K562 (cell line): ENCODE measurements at regions not wholly inside any gene's neighbourhood (a gene's known extent, or its start where the extent isn't known, plus 50 kb on each side); places are given as distances from the start of the nearest gene placed in this dataset.

ENCODE experiments used
- CCAR2 ChIP-seq: fragments of 200-400 bp; formaldehyde crosslinking; IDR thresholded peaks from 2 replicates; pipeline ENCODE4 v1.6.1; 2017; ENCODE audit warnings: mild to moderate bottlenecking, low read depth, low read length
- CREM ChIP-seq: IDR thresholded peaks from 2 replicates; pipeline ENCODE4 v1.6.1; 2014; ENCODE audit warnings: antibody characterized with exemption, low read depth
- CTBP1 ChIP-seq: fragments of 450-650 bp; IDR thresholded peaks from 2 replicates; pipeline ENCODE4 v1.6.1; 2016; ENCODE audit warnings: borderline replicate concordance
- DMBX1 ChIP-seq: fragments of 250-450 bp; sonication (Bioruptor Pico); IDR thresholded peaks from 2 replicates; pipeline ENCODE4 v1.8.0; 2022; ENCODE audit warnings: inconsistent platforms, mild to moderate bottlenecking, moderate library complexity, borderline replicate concordance
- EGR1 ChIP-seq: fragments of 450-650 bp; conservative IDR thresholded peaks from 2 replicates; pipeline ENCODE4 v1.6.1; 2017; ENCODE audit warnings: mild to moderate bottlenecking
- EP300 ChIP-seq: IDR thresholded peaks from 2 replicates; pipeline ENCODE4 v1.6.1; 2012; ENCODE audit warnings: low read length, improper control_type of control experiment
- GABPB1 ChIP-seq: sonication (generic); formaldehyde crosslinking; IDR thresholded peaks from 2 replicates; pipeline ENCODE4 v1.8.0; 2022; ENCODE audit warnings: mild to moderate bottlenecking, missing genetic modification reagents
- GTF2E2 ChIP-seq: fragments of 200-800 bp; sonication (Bioruptor generic); IDR thresholded peaks from 2 replicates; pipeline ENCODE4 v1.6.1; 2016; ENCODE audit warnings: missing genetic modification characterization, missing compliant biosample characterization
- HDAC1 ChIP-seq, 2 experiments: fragments of 450-650 bp; IDR thresholded peaks; 2 replicates each; pipeline ENCODE4 v1.6.1; 2016 to 2017; ENCODE audit warnings: inconsistent platforms in 1 of 2, mild to moderate bottlenecking in 1 of 2, moderate library complexity in 1 of 2
- HDAC2 ChIP-seq: fragments of 450-650 bp; IDR thresholded peaks from 2 replicates; pipeline ENCODE4 v1.6.1; 2016; ENCODE audit warnings: mild to moderate bottlenecking
- MEF2D ChIP-seq: conservative IDR thresholded peaks from 2 replicates; pipeline ENCODE4 v1.6.1; 2016; ENCODE audit warnings: low read depth, missing genetic modification characterization, missing compliant biosample characterization
- MITF ChIP-seq: IDR thresholded peaks from 2 replicates; pipeline ENCODE4 v1.6.1; 2014; ENCODE audit warnings: antibody characterized with exemption
- POLR2B ChIP-seq: fragments of 450-650 bp; IDR thresholded peaks from 2 replicates; pipeline ENCODE4 v1.6.1; 2018; ENCODE audit warnings: low read depth; ENCODE audit not compliant: partially characterized antibody
- PRMT5 ChIP-seq: sonication (generic); formaldehyde crosslinking; IDR thresholded peaks from 2 replicates; pipeline ENCODE4 v1.5.0; 2020; ENCODE audit warnings: missing genetic modification reagents
- RBM25 ChIP-seq: fragments of 200-400 bp; formaldehyde crosslinking; IDR thresholded peaks from 2 replicates; pipeline ENCODE4 v1.6.1; 2018; ENCODE audit warnings: low read length, low read depth, moderate library complexity; ENCODE audit not compliant: severe bottlenecking
- SIN3B ChIP-seq: fragments of 450-650 bp; IDR thresholded peaks from 2 replicates; pipeline ENCODE4 v1.6.1; 2017; ENCODE audit warnings: low read depth, mild to moderate bottlenecking, moderate library complexity
- SLC30A9 ChIP-seq: fragments of 250-450 bp; sonication (Bioruptor Pico); IDR thresholded peaks from 2 replicates; pipeline ENCODE4 v1.8.0; 2022; ENCODE audit warnings: mild to moderate bottlenecking, moderate library complexity
- SP1 ChIP-seq: sonication (generic); formaldehyde crosslinking; IDR thresholded peaks from 2 replicates; pipeline ENCODE4 v1.8.1; 2022; ENCODE audit warnings: mild to moderate bottlenecking, missing genetic modification reagents
- SREBF1 ChIP-seq: fragments of 150-350 bp; IDR thresholded peaks from 2 replicates; pipeline ENCODE4 v1.6.1; 2014; ENCODE audit warnings: antibody characterized with exemption, low read depth, low read length, borderline replicate concordance
- XRCC4 ChIP-seq: IDR thresholded peaks from one replicate; pipeline ENCODE4 v1.6.1; 2011; ENCODE audit not compliant: insufficient read depth, insufficient read length; ENCODE audit errors: extremely low read depth
- YY1 ChIP-seq, 3 experiments: IDR thresholded peaks; 2 replicates each; pipeline ENCODE4 v1.6.1; 2011; ENCODE audit warnings: low read length in 2 of 3, mild to moderate bottlenecking in 2 of 3, moderate library complexity in 2 of 3, borderline replicate concordance in 1 of 3, control low read depth in 1 of 3, low read depth in 1 of 3; ENCODE audit not compliant: insufficient read depth in 3 of 3, insufficient replicate concordance in 2 of 3, control insufficient read depth in 1 of 3, insufficient read length in 1 of 3; ENCODE audit errors: extremely low read depth in 1 of 3
- ZBTB43 ChIP-seq: sonication (generic); formaldehyde crosslinking; IDR thresholded peaks from 2 replicates; pipeline ENCODE4 v1.8.0; 2023; ENCODE audit warnings: mild to moderate bottlenecking, missing genetic modification reagents
- ZNF133 ChIP-seq: fragments of 250-450 bp; sonication (Bioruptor Pico); IDR thresholded peaks from 2 replicates; pipeline ENCODE4 v1.4.0; 2020; ENCODE audit warnings: mild to moderate bottlenecking
- ZNF174 ChIP-seq: fragments of 250-450 bp; sonication (Bioruptor Pico); IDR thresholded peaks from 2 replicates; pipeline ENCODE4 v1.4.0; 2020; ENCODE audit warnings: mild to moderate bottlenecking
- ZNF395 ChIP-seq: fragments of 200-800 bp; sonication (Bioruptor generic); IDR thresholded peaks from 2 replicates; pipeline ENCODE4 v1.6.1; 2017; ENCODE audit warnings: missing genetic modification characterization, missing compliant biosample characterization
- ZNF444 ChIP-seq: fragments of 250-450 bp; sonication (Bioruptor Pico); IDR thresholded peaks from 2 replicates; pipeline ENCODE4 v1.4.0; 2020; ENCODE audit warnings: mild to moderate bottlenecking, moderate library complexity
- ZNF778 ChIP-seq: fragments of 450-650 bp; formaldehyde crosslinking; IDR thresholded peaks from 2 replicates; pipeline ENCODE4 v1.4.0; 2020; ENCODE audit warnings: mild to moderate bottlenecking, moderate library complexity
- TF ChIP-seq, protein P1 (sequence below): sonication (generic); formaldehyde crosslinking; IDR thresholded peaks from 2 replicates; pipeline ENCODE4 v1.8.0; 2022; ENCODE audit warnings: missing genetic modification reagents, mild to moderate bottlenecking, borderline replicate concordance

GRCh38 chr21:23890652-23891051 lies 1716.6 kb downstream of the MRPL39 start (continued):
- TF ChIP-seq EGR1, result peak; percentile 82
- TF ChIP-seq, protein P1, sequence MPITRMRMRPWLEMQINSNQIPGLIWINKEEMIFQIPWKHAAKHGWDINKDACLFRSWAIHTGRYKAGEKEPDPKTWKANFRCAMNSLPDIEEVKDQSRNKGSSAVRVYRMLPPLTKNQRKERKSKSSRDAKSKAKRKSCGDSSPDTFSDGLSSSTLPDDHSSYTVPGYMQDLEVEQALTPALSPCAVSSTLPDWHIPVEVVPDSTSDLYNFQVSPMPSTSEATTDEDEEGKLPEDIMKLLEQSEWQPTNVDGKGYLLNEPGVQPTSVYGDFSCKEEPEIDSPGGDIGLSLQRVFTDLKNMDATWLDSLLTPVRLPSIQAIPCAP (CRISPR knock-in tag), result no peak
- no peak for TF ChIP-seq GTF2E2 (tag)
- no peak for TF ChIP-seq CCAR2
- no peak for TF ChIP-seq ZNF395 (CRISPR knock-in tag)
- no peak for TF ChIP-seq POLR2B
- 0 out of 2 replicates have a peak, but pooled peaks have one; percentile 28 for TF ChIP-seq CREM
- TF ChIP-seq HDAC1 (IDR thresholded peaks at IDR 0.05), result no peak
- TF ChIP-seq ZNF778 (CRISPR knock-in tag), result no peak
- no peak for TF ChIP-seq RBM25
- TF ChIP-seq CTBP1, result peak; percentile 35; the same call in 1 of the 2 replicates
- no peak for TF ChIP-seq PRMT5
- no peak for TF ChIP-seq SIN3B
- no peak for TF ChIP-seq XRCC4
- TF ChIP-seq GABPB1, result no peak
- no peak for TF ChIP-seq ZNF174 (CRISPR knock-in tag)
- TF ChIP-seq EP300, result peak; percentile 82
- no peak for TF ChIP-seq DMBX1 (CRISPR knock-in tag)
- no peak for TF ChIP-seq SLC30A9 (CRISPR knock-in tag)
- no peak for TF ChIP-seq ZNF444 (CRISPR knock-in tag)
- no peak for TF ChIP-seq SP1 (CRISPR knock-in tag)
- no peak for TF ChIP-seq SREBF1
- TF ChIP-seq MEF2D (tag), result no peak
- TF ChIP-seq YY1 (IDR thresholded peaks at IDR 0.05; ENCODE audit: borderline replicate concordance in 1 of 3, control insufficient read depth in 1 of 3, extremely low read depth in 1 of 3, insufficient read depth in 3 of 3, insufficient read length in 1 of 3, insufficient replicate concordance in 2 of 3, low read depth in 1 of 3, low read length in 2 of 3), result no peak
- no peak for TF ChIP-seq HDAC2
- no peak for TF ChIP-seq MITF
- no peak for TF ChIP-seq ZBTB43
- TF ChIP-seq ZNF133 (CRISPR knock-in tag), result no peak
